ENCODE measurements at regions not wholly inside any gene's neighbourhood (a gene's known extent, or its start where the extent isn't known, plus 50 kb on each side); places are given as distances from the start of the nearest gene placed in this dataset.
A peak's percentile ranks its signal among the peaks of the same experiment; 100 is the strongest.

- DNase-seq (ENCODE audit: low read depth in 3 of 3) = no peak
These were observed 153.0 kb downstream of the UXS1 start for GRCh38 chr2:106041150-106041549.

GRCh38 chr2:106039634-106040315 is 154.3 kb downstream of the UXS1 start:
- DNase-seq (ENCODE audit: low read depth in 3 of 3) = no peak

GRCh38 chr2:106038601-106039375 is 155.3 kb downstream of the UXS1 start:
- DNase-seq (ENCODE audit: low read depth in 3 of 3) = no peak

GRCh38 chr2:106037932-106038331 is 156.2 kb downstream of the UXS1 start:
- DNase-seq (ENCODE audit: low read depth in 3 of 3) = no peak

- DNase-seq (ENCODE audit: low read depth in 3 of 3) = no peak
These were observed 156.8 kb downstream of the UXS1 start for GRCh38 chr2:106037262-106037661.

GRCh38 chr2:106034325-106034724 is 159.8 kb downstream of the UXS1 start:
- no peak for DNase-seq (ENCODE audit: low read depth in 3 of 3)

GRCh38 chr2:106032676-106033075 is 161.4 kb downstream of the UXS1 start:
- DNase-seq (ENCODE audit: low read depth in 3 of 3) = no peak

GRCh38 chr2:106030287-106031268 is 163.5 kb downstream of the UXS1 start:
- DNase-seq (ENCODE audit: low read depth in 3 of 3) = peak; percentile 3 to 47 (median 21)

- DNase-seq (ENCODE audit: low read depth in 3 of 3) = no peak
These were observed 165.9 kb downstream of the UXS1 start for GRCh38 chr2:106028192-106028591.

GRCh38 chr2:106026271-106027190 is 167.6 kb downstream of the UXS1 start:
- no peak for DNase-seq (ENCODE audit: low read depth in 3 of 3)

- no peak for DNase-seq (ENCODE audit: low read depth in 3 of 3)
These were observed 168.3 kb downstream of the UXS1 start for GRCh38 chr2:106025796-106026195.

- no peak for DNase-seq (ENCODE audit: low read depth in 3 of 3)
These were observed 172.5 kb downstream of the UXS1 start for GRCh38 chr2:106021662-106022028.

- no peak for DNase-seq (ENCODE audit: low read depth in 3 of 3)
These were observed 173.1 kb downstream of the UXS1 start for GRCh38 chr2:106020821-106021661.

- no peak for DNase-seq (ENCODE audit: low read depth in 3 of 3)
These were observed 174.1 kb downstream of the UXS1 start for GRCh38 chr2:106020032-106020431.

- DNase-seq (ENCODE audit: low read depth in 3 of 3) = no peak
These were observed 176.0 kb downstream of the UXS1 start for GRCh38 chr2:106018141-106018540.

- DNase-seq (ENCODE audit: low read depth in 3 of 3) = no peak
These were observed 181.3 kb downstream of the UXS1 start for GRCh38 chr2:106012591-106013347.

GRCh38 chr2:106012001-106012590 is 182.0 kb downstream of the UXS1 start:
- DNase-seq (ENCODE audit: low read depth in 3 of 3) = no peak

GRCh38 chr2:106011380-106011779 is 182.7 kb downstream of the UXS1 start:
- no peak for DNase-seq (ENCODE audit: low read depth in 3 of 3)

- no peak for DNase-seq (ENCODE audit: low read depth in 3 of 3)
These were observed 183.2 kb downstream of the UXS1 start for GRCh38 chr2:106010818-106011355.
